GM12878 (cell line): ENCODE measurements at regions not wholly inside any gene's neighbourhood (a gene's known extent, or its start where the extent isn't known, plus 50 kb on each side); places are given as distances from the start of the nearest gene placed in this dataset.

ENCODE experiments used
- ATAC-seq: fragments of 200-7000 bp; cut with Tn5 transposase; 3 replicates; pipeline ENCODE4 v1.9.1; 2020; ENCODE audit warnings: mild to moderate bottlenecking, moderate library complexity
- BruUV-seq: library from RNA; stranded (reverse); fragments of 400-500 nt; replicated peaks from 2 replicates; lab custom pipeline; 2021; lab: Mats Ljungman, UMichigan
- CTCF ChIA-PET: fragments of 300-600 bp; sonication (Branson Sonifier 250); formaldehyde crosslinking; extraction: SDS; loops from one replicate; lab custom pipeline; 2021; ENCODE audit warnings: inconsistent platforms; lab: Yijun Ruan, JAX
- POLR2A ChIA-PET: fragments of 350-600 bp; formaldehyde crosslinking; extraction: SDS; loops from one replicate; lab custom pipeline; 2021; ENCODE audit warnings: inconsistent platforms; lab: Charles Lee
- RAD21 ChIA-PET: fragments of 300-600 bp; sonication (Branson Sonifier 250); formaldehyde crosslinking; loops from one replicate; lab custom pipeline; 2023; ENCODE audit warnings: antibody characterized with exemption; ENCODE audit not compliant: unreplicated experiment; lab: Charles Lee
- SMC1A ChIA-PET: fragments of 300-600 bp; sonication (Branson Sonifier 250); formaldehyde crosslinking; loops from one replicate; lab custom pipeline; 2023; ENCODE audit not compliant: unreplicated experiment, uncharacterized antibody; lab: Charles Lee
- DNase-seq: peaks from one replicate; pipeline ENCODE4 v3.0.0-alpha.2; 2011; ENCODE audit warnings: low read depth, low spot score
- FAIRE-seq: peaks from 3 replicates; lab custom pipeline; 2011; peaks lifted over from hg19 to GRCh38; lab: Jason Lieb, UNC
- H2AFZ ChIP-seq: 2 replicates; pipeline ENCODE4 v1.6.0; 2011; ENCODE audit warnings: low read depth, low read length, control low read depth; ENCODE audit not compliant: control insufficient read depth
- H3K27ac ChIP-seq: 2 replicates; pipeline ENCODE4 v1.5.1; 2011; ENCODE audit warnings: control low read depth; ENCODE audit not compliant: control insufficient read depth, insufficient read depth
- H3K27me3 ChIP-seq, 2 experiments: replicated peaks in 1 of 2; 2 replicates each; pipeline versions ENCODE4 v1.6.0 to v1.6.1; 2011; ENCODE audit warnings: low read length in 1 of 2; ENCODE audit not compliant: control insufficient read depth in 2 of 2, insufficient read depth in 2 of 2
- H3K36me3 ChIP-seq, 2 experiments: 2 replicates each; pipeline ENCODE4 v1.5.1; 2011; ENCODE audit warnings: low read length in 1 of 2; ENCODE audit not compliant: control insufficient read depth in 2 of 2, insufficient read depth in 2 of 2
- H3K4me1 ChIP-seq: 2 replicates; pipeline ENCODE4 v1.6.1; 2011; ENCODE audit warnings: mild to moderate bottlenecking, low read length, moderate library complexity, mixed read lengths; ENCODE audit not compliant: control insufficient read depth, insufficient read depth
- H3K4me2 ChIP-seq: 2 replicates; pipeline ENCODE4 v1.6.0; 2011; ENCODE audit warnings: control low read depth; ENCODE audit not compliant: control insufficient read depth, insufficient read depth
- H3K4me3 ChIP-seq: fragments of 200-600 bp; sonication (generic); 2 replicates; pipeline ENCODE4 v1.5.1; 2016
- H3K79me2 ChIP-seq: 2 replicates; pipeline ENCODE4 v1.6.0; 2011; ENCODE audit warnings: low read length; ENCODE audit not compliant: control insufficient read depth, insufficient read depth
- H3K9ac ChIP-seq: 2 replicates; pipeline ENCODE4 v1.8.0; 2011; ENCODE audit warnings: low read length, control low read depth, mixed read lengths; ENCODE audit not compliant: control insufficient read depth, insufficient read depth
- H3K9me3 ChIP-seq: replicated peaks from 3 replicates; pipeline ENCODE4 v1.5.1; 2011; ENCODE audit warnings: mild to moderate bottlenecking, low read length; ENCODE audit not compliant: control insufficient read depth, insufficient read depth
- H4K20me1 ChIP-seq: 2 replicates; pipeline ENCODE4 v1.6.0; 2011; ENCODE audit not compliant: control insufficient read depth, insufficient read depth
- CBFB ChIP-seq: IDR thresholded peaks from 2 replicates; pipeline ENCODE4 v1.6.1; 2016; ENCODE audit warnings: antibody characterized with exemption, low read depth
- EED ChIP-seq: sonication (generic); IDR thresholded peaks from 2 replicates; pipeline ENCODE4 v1.6.1; 2016; ENCODE audit warnings: antibody characterized with exemption, low read depth
- ESRRA ChIP-seq: IDR thresholded peaks from 2 replicates; pipeline ENCODE4 v1.6.1; 2012; ENCODE audit warnings: mild to moderate bottlenecking, low read length, improper control_type of control experiment
- ETV6 ChIP-seq, 2 experiments: fragments of 450-650 bp in 1 of 2; IDR thresholded peaks in 1 of 2; conservative IDR thresholded peaks in 1 of 2; 2 replicates each; pipeline ENCODE4 v1.6.1; 2014; ENCODE audit warnings: antibody characterized with exemption in 1 of 2, borderline replicate concordance in 1 of 2, low read depth in 1 of 2, mild to moderate bottlenecking in 1 of 2, moderate library complexity in 1 of 2
- MTA3 ChIP-seq: IDR thresholded peaks from 2 replicates; pipeline ENCODE4 v1.6.1; 2012; ENCODE audit warnings: low read length, inconsistent platforms, borderline replicate concordance
- MYC ChIP-seq: IDR thresholded peaks from 2 replicates; pipeline ENCODE4 v1.6.1; 2011; ENCODE audit warnings: mild to moderate bottlenecking, low read length, moderate library complexity, inconsistent platforms; ENCODE audit not compliant: insufficient read depth, insufficient replicate concordance, insufficient read length, severe bottlenecking
- NFXL1 ChIP-seq: fragments of 450-650 bp; IDR thresholded peaks from 2 replicates; pipeline ENCODE4 v1.6.1; 2017; ENCODE audit warnings: antibody characterized with exemption, mild to moderate bottlenecking, borderline replicate concordance
- ZNF207 ChIP-seq: fragments of 450-650 bp; IDR thresholded peaks from 2 replicates; pipeline ENCODE4 v1.6.1; 2014; ENCODE audit warnings: antibody characterized with exemption, mild to moderate bottlenecking, borderline replicate concordance
- WGBS: methylation state at CpG from one replicate; pipeline ENCODE4 v1.1.6; 2016; ENCODE audit warnings: low lambda C conversion rate; ENCODE audit not compliant: insufficient replicate concordance, insufficient coverage; ENCODE audit errors: missing lambda C conversion rate; 5-methylcytosine and 5-hydroxymethylcytosine counted together
- in situ Hi-C: fragments of 300-500 bp; cut with MboI; formaldehyde crosslinking; loops from 9 replicates; pipeline ENCODE4 v1.14.3; 2018; ENCODE audit warnings: mixed read lengths
- intact Hi-C: fragments of 100-400 bp; cut with micrococcal nuclease; formaldehyde crosslinking; loops from one replicate; pipeline ENCODE4 v1.14.2; 2022; ENCODE audit not compliant: unreplicated experiment
- TF ChIP-seq, protein P1 (sequence below): fragments of 450-650 bp; IDR thresholded peaks from 2 replicates; pipeline ENCODE4 v1.6.1; 2017; ENCODE audit warnings: antibody characterized with exemption, mild to moderate bottlenecking, moderate library complexity

DNA sequence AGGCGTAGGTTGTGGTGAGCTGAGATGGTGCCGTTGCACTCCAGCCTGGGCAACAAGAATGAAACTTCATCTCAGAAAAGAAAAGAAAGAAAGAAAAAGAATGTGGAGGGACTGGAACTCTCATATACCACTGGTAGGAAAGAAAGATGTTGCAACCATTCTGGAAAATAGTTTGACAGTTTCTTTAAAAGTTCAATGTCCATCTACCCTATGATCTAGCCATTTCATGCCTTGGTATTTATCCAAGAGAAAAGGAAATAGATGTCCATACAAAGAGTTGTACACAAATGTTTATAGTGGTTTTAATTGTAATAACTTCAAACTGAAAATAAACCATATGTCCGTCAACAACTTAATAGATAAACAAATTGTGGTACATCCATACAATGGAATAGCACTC, 190.1 kb upstream of the ZNF217 start:
- TF ChIP-seq ZNF207 (no peak), MTA3 (no peak), CBFB (no peak), MYC (no peak), NFXL1 (no peak), ESRRA (no peak), ETV6 (conservative IDR thresholded peaks at IDR 0.05 in 1 of 2, IDR thresholded peaks at IDR 0.05 in 1 of 2; ENCODE audit: borderline replicate concordance in 1 of 2, low read depth in 1 of 2) (peak in 1 of 2 experiments; percentile 53; a peak in 2 of 4 replicates), EED (no peak)
- TF ChIP-seq, protein P1, sequence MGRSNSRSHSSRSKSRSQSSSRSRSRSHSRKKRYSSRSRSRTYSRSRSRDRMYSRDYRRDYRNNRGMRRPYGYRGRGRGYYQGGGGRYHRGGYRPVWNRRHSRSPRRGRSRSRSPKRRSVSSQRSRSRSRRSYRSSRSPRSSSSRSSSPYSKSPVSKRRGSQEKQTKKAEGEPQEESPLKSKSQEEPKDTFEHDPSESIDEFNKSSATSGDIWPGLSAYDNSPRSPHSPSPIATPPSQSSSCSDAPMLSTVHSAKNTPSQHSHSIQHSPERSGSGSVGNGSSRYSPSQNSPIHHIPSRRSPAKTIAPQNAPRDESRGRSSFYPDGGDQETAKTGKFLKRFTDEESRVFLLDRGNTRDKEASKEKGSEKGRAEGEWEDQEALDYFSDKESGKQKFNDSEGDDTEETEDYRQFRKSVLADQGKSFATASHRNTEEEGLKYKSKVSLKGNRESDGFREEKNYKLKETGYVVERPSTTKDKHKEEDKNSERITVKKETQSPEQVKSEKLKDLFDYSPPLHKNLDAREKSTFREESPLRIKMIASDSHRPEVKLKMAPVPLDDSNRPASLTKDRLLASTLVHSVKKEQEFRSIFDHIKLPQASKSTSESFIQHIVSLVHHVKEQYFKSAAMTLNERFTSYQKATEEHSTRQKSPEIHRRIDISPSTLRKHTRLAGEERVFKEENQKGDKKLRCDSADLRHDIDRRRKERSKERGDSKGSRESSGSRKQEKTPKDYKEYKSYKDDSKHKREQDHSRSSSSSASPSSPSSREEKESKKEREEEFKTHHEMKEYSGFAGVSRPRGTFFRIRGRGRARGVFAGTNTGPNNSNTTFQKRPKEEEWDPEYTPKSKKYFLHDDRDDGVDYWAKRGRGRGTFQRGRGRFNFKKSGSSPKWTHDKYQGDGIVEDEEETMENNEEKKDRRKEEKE = no peak
- H2AFZ ChIP-seq = no peak overlapping the region
- CTCF ChIA-PET = interaction anchor here (0.7 kb wide), 1 partner anchor 43 kb away, joined by 3 read pairs; no protein-coding TSS in a partner anchor
- H3K79me2 ChIP-seq = no peaks in the 10 kb centered on the region
- H3K27me3 ChIP-seq = no peaks in the 10 kb centered on the region
- H3K4me3 ChIP-seq = no peak overlapping the region
- no peaks in the 10 kb centered on the region for H3K9me3 ChIP-seq
- POLR2A ChIA-PET = no interaction called here
- H4K20me1 ChIP-seq = no peaks in the 10 kb centered on the region
- RAD21 ChIA-PET = no interaction called here
- no peak overlapping the region for H3K9ac ChIP-seq
- no peak overlapping the region for H3K4me2 ChIP-seq
- DNase-seq (no peak), FAIRE-seq (no peak), ATAC-seq (no peak)
- SMC1A ChIA-PET = no interaction called here
- H3K27ac ChIP-seq = no peak overlapping the region
- intact Hi-C loops (no loop called here), in situ Hi-C loops (no loop called here)
- H3K4me1 ChIP-seq = peaks cover 12% of the 10 kb centered on the region
- H3K36me3 ChIP-seq = no peaks in the 10 kb centered on the region
- BruUV-seq = no TSS peak
- 96% methylated on average over 3 of the region's 3 CpGs for WGBS
